Peyer's patch (tissue), 4 donors: ENCODE measurements at regions not wholly inside any gene's neighbourhood (a gene's known extent, or its start where the extent isn't known, plus 50 kb on each side); places are given as distances from the start of the nearest gene placed in this dataset.
"Not testable (repeated sequence)": the region's sequence is repeated elsewhere in the genome, so short reads cannot be mapped to it uniquely, and the experiment has no call there.

Experiments
- DNase-seq, 3 donors: peaks; one replicate each; pipeline ENCODE4 v3.0.0-alpha.2; 2017 to 2019
- H3K27ac ChIP-seq, 4 donors: fragments of 200-600 bp; sonication (generic); one replicate each; pipeline ENCODE4 v1.5.1; 2016 to 2019
- H3K27me3 ChIP-seq, 2 donors: fragments of 200-600 bp; sonication (generic); one replicate each; pipeline ENCODE4 v1.5.1; 2019
- H3K36me3 ChIP-seq, 3 donors: fragments of 200-600 bp; sonication (generic); one replicate each; pipeline ENCODE4 v1.5.1; 2016 to 2019
- H3K4me1 ChIP-seq, 4 donors: fragments of 200-600 bp; sonication (generic); one replicate each; pipeline ENCODE4 v1.5.1; 2016 to 2019
- H3K4me3 ChIP-seq, 4 donors: fragments of 200-600 bp; sonication (generic); 1 replicate in 3 of 4; 2 replicates in 1 of 4; pipeline ENCODE4 v1.5.1; 2016 to 2019; ENCODE audit warnings: mild to moderate bottlenecking in 1 of 4
- H3K9me3 ChIP-seq, 4 donors: fragments of 200-600 bp; sonication (generic); one replicate each; pipeline ENCODE4 v1.5.1; 2016 to 2019; ENCODE audit warnings: mild to moderate bottlenecking in 1 of 4
- POLR2A ChIP-seq, 2 donors: fragments of 450-650 bp; IDR thresholded peaks; one replicate each; pipeline ENCODE4 v1.5.1; 2017; ENCODE audit warnings: antibody characterized with exemption in 2 of 2, mild to moderate bottlenecking in 2 of 2, moderate library complexity in 2 of 2
- TF ChIP-seq, protein P1 (sequence below), 6 experiments: fragments of 450-650 bp in 4 of 6; fragments of 200-600 bp in 2 of 6; sonication (generic) in 1 of 6; IDR thresholded peaks; one replicate each; pipeline ENCODE4 v1.5.1; 2017 to 2019; ENCODE audit warnings: antibody characterized with exemption in 6 of 6, mild to moderate bottlenecking in 3 of 6, moderate library complexity in 1 of 6

DNA sequence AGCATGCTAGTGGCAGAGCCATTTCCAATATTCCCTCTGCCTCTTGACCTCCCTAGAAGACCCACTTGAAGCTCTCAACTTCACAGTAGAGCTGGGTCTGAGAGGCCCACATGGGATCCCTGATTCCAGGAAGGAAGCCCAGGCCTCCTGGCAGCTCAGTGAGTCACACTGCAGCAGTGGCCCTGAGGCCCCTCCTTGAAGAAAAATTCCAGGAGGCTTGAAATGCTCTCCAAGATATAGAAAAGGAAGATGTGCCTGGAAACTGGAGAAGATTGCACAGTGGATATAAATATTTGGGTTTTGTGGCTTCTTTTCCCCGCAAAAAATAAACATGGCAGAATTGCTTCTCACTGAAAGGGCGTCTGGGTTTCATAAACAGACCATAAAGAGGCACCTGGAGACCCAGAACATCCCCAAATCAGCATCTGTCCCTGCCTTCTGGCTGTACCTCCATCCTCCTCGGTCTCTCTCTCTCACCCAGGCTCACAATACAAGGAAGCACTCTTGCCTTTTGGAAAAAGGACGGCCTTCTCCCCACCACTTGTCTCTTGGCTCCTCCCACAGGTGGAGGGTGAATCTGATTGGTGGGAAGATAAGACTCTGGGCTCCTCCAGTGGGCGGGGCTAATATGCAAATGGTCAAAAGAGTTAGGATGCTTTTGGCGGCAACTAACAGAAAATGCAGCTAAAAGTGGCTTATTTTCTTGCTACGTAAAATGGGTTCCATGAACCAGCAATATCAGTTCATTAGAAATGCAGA is 200.0 kb upstream of the SULF2 start:
- DNase-seq = no peak
- no peaks in the 10 kb centered on the region for H3K4me1 ChIP-seq
- H3K27me3 ChIP-seq = no peaks in the 10 kb centered on the region
- H3K36me3 ChIP-seq = no peaks in the 10 kb centered on the region
- no peaks in the 10 kb centered on the region for H3K9me3 ChIP-seq
- H3K27ac ChIP-seq = no peak overlapping the region
- no peak overlapping the region for H3K4me3 ChIP-seq
- TF ChIP-seq, protein P1, sequence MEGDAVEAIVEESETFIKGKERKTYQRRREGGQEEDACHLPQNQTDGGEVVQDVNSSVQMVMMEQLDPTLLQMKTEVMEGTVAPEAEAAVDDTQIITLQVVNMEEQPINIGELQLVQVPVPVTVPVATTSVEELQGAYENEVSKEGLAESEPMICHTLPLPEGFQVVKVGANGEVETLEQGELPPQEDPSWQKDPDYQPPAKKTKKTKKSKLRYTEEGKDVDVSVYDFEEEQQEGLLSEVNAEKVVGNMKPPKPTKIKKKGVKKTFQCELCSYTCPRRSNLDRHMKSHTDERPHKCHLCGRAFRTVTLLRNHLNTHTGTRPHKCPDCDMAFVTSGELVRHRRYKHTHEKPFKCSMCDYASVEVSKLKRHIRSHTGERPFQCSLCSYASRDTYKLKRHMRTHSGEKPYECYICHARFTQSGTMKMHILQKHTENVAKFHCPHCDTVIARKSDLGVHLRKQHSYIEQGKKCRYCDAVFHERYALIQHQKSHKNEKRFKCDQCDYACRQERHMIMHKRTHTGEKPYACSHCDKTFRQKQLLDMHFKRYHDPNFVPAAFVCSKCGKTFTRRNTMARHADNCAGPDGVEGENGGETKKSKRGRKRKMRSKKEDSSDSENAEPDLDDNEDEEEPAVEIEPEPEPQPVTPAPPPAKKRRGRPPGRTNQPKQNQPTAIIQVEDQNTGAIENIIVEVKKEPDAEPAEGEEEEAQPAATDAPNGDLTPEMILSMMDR (IDR thresholded peaks at IDR 0.05) = no peak
- TF ChIP-seq POLR2A (IDR thresholded peaks at IDR 0.05) = no peak

DNA sequence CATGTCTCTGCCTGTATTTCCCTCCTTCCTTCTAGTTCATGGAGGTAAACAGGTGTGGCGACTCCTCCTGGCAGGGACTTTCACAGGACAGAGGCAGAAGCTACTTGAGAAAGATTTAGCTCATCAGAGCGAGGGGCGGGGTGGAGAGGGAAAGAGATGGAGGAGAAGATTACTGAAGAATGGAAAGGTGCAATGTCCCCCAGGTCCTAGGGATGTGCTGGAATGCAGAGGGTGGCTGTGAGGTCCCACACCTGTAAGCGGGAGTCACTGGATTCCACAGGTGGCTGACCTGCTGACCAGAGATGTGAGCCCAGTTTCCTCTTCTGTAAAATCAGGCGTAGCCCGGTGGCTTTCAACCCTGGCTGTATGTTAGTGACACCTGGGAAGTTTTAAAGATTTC is 199.2 kb upstream of the SULF2 start:
- no peaks in the 10 kb centered on the region for H3K27me3 ChIP-seq
- no peaks in the 10 kb centered on the region for H3K9me3 ChIP-seq
- H3K36me3 ChIP-seq = no peaks in the 10 kb centered on the region
- no peak overlapping the region for H3K4me3 ChIP-seq
- no peak for DNase-seq
- no peak for TF ChIP-seq POLR2A (IDR thresholded peaks at IDR 0.05)
- TF ChIP-seq, protein P1 (IDR thresholded peaks at IDR 0.05) = no peak
- no peak overlapping the region for H3K27ac ChIP-seq
- H3K4me1 ChIP-seq = no peaks in the 10 kb centered on the region

DNA sequence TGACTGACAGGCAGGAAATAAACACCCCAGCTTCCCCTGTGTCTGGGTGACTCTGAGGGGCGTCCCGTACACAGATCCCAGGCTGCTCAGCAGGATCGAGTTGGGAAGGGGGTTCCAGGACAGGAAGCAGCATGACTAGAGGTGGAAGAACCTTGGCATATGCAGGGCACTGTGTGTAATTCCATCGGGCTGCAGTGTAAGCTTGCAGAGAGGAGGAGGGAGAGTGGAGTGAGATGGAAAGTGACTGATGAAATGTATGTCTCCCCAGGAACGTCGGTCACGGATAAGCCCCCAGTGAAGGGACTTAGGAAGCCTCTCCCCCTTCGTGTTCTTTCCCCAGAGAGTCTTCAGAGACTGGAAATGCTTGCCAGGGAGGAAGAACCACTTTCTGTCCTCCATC is 198.4 kb upstream of the SULF2 start:
- not testable (repeated sequence) for H3K9me3 ChIP-seq, H3K27ac ChIP-seq, DNase-seq

DNA sequence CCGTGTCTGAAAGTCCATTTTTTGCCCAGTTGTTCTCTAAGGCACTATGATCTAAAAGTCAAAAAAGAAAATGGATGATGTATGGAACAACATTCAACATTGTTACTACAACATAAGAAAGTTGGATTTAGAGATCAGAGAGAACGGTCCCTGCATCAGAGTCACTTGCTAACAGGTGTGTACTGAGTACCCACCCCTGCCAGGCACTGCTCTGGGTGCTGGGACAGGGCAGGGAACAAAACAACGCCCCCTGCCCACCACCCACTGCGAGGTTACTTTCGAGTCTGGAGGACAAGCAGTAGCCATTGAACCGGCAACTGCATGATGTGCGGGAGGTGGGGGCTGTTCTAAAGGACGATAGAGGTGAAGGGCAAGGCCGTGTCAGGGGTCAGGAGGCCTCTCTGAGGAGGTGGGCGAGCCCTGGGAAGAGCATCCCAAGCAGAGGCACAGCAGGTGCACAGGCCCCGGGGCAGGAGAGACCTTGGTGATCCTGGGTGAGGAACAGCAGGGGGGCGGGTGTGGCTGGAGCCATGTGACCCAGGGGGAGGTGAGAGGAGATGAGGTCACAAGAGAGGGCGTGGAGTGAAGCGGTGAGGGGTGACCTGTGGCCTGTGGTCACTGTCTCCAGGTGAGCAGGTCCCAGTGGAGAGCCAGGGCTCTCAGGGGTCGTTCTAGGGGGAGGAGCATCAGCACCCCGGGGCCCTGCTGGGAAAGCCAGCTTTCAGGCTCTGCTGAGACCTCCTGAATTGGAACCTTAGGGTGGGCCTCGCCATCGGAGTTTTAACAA is 197.5 kb upstream of the SULF2 start:
- Histone ChIP-seq H3K4me3 (no peak overlapping the region), H3K9me3 (no peaks in the 10 kb centered on the region), H3K27ac (no peak overlapping the region), H3K27me3 (no peaks in the 10 kb centered on the region), H3K36me3 (no peaks in the 10 kb centered on the region), H3K4me1 (no peaks in the 10 kb centered on the region)
- peak in 1 of 3 donors; percentile 34 for DNase-seq
- TF ChIP-seq, protein P1 (IDR thresholded peaks at IDR 0.05) = no peak
- no peak for TF ChIP-seq POLR2A (IDR thresholded peaks at IDR 0.05)

More for the DNA sequence above, 198.4 kb upstream of the SULF2 start:
- H3K4me3 ChIP-seq, H3K36me3 ChIP-seq, H3K4me1 ChIP-seq, H3K27me3 ChIP-seq: not testable (repeated sequence)

DNA sequence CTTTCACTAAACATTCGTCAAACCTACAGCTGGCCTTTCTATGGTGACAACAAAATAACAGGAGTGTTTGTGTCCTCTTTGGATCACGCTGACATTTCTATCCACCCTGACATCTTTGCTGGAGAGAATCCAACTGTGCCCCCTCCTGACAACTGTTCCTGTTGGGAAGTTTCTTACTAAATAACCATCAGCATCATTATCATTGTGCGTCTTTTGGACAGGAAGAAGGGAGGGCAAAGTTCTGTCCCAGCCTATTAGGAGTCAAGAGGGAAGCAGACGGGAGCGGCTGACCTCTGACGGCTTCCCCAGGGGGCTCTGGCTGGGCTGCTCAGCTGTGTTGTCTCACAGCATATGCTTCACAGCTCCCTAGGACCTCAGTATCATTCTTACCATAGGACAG is 195.9 kb upstream of the SULF2 start:
- H3K27ac ChIP-seq = no peak overlapping the region
- DNase-seq = no peak
- no peak for TF ChIP-seq POLR2A (IDR thresholded peaks at IDR 0.05)
- TF ChIP-seq, protein P1 (IDR thresholded peaks at IDR 0.05) = no peak
- no peaks in the 10 kb centered on the region for H3K36me3 ChIP-seq
- no peaks in the 10 kb centered on the region for H3K4me1 ChIP-seq
- H3K9me3 ChIP-seq = no peaks in the 10 kb centered on the region
- H3K4me3 ChIP-seq = no peak overlapping the region
- no peaks in the 10 kb centered on the region for H3K27me3 ChIP-seq
